SK-N-SH (cell line): ENCODE measurements at regions not wholly inside any gene's neighbourhood (a gene's known extent, or its start where the extent isn't known, plus 50 kb on each side); places are given as distances from the start of the nearest gene placed in this dataset.

ENCODE experiments used
- CTCF ChIA-PET: fragments of 300-600, 350-600 bp; formaldehyde crosslinking; extraction: SDS; loops from one replicate; lab custom pipeline; 2021; lab: Yijun Ruan, JAX
- POLR2A ChIA-PET: fragments of 350-600 bp; sonication (Branson Sonifier 250); formaldehyde crosslinking; extraction: SDS; loops from one replicate; lab custom pipeline; 2020; ENCODE audit warnings: antibody characterized with exemption, inconsistent platforms; lab: Yijun Ruan, JAX
- DNase-seq: peaks from one replicate; pipeline ENCODE4 v3.0.0; 2012
- H2AFZ ChIP-seq: fragments of 200-600 bp; sonication (generic); 2 replicates; pipeline ENCODE4 v1.8.1; 2016; ENCODE audit warnings: antibody characterized with exemption, mild to moderate bottlenecking, low read depth
- H3F3A ChIP-seq: fragments of 200-600 bp; sonication (generic); replicated peaks from 2 replicates; pipeline ENCODE3; 2016; ENCODE audit warnings: antibody characterized with exemption, mild to moderate bottlenecking; ENCODE audit not compliant: insufficient read depth
- H3K27ac ChIP-seq, 2 experiments: fragments of 200-500 bp in 1 of 2; fragments of 200-600 bp in 1 of 2; sonication (Bioruptor generic) in 1 of 2; sonication (generic), shearing (Covaris generic) in 1 of 2; 2 replicates each; pipeline versions ENCODE4 v1.5.1 to v1.6.1; 2014 to 2016; ENCODE audit warnings: low read depth in 2 of 2, inconsistent platforms in 1 of 2, low read length in 1 of 2, mild to moderate bottlenecking in 1 of 2, mixed read lengths in 1 of 2
- H3K27me3 ChIP-seq: fragments of 200-600 bp; sonication (generic), shearing (Covaris generic); 2 replicates; pipeline ENCODE4 v1.6.1; 2016; ENCODE audit warnings: mixed run types; ENCODE audit not compliant: insufficient read depth
- H3K36me3 ChIP-seq, 2 experiments: fragments of 200-500 bp in 1 of 2; fragments of 200-600 bp in 1 of 2; sonication (Bioruptor generic) in 1 of 2; sonication (generic) in 1 of 2; replicated peaks in 1 of 2; 2 replicates each; pipeline versions ENCODE3 to v1.5.1; 2014 to 2016; ENCODE audit warnings: low read length in 1 of 2, mild to moderate bottlenecking in 1 of 2; ENCODE audit not compliant: insufficient read depth in 2 of 2, control insufficient read depth in 1 of 2
- H3K4me1 ChIP-seq, 2 experiments: fragments of 200-500 bp in 1 of 2; fragments of 200-600 bp in 1 of 2; sonication (Bioruptor generic) in 1 of 2; sonication (generic), shearing (Covaris generic) in 1 of 2; 2 replicates each; pipeline versions ENCODE4 v1.5.1 to v1.6.1; 2014 to 2016; ENCODE audit warnings: low read depth in 1 of 2, low read length in 1 of 2, mixed run types in 1 of 2; ENCODE audit not compliant: insufficient read depth in 2 of 2, control insufficient read depth in 1 of 2
- H3K4me2 ChIP-seq: fragments of 200-600 bp; sonication (generic), shearing (Covaris generic); 2 replicates; pipeline ENCODE4 v1.6.1; 2017; ENCODE audit warnings: mixed run types
- H3K4me3 ChIP-seq, 2 experiments: fragments of 200-500 bp in 1 of 2; fragments of 200-600 bp in 1 of 2; sonication (Bioruptor generic) in 1 of 2; sonication (generic), shearing (Covaris generic) in 1 of 2; 2 replicates each; pipeline versions ENCODE4 v1.5.1 to v1.8.1; 2014 to 2016; ENCODE audit warnings: low read depth in 2 of 2, inconsistent platforms in 1 of 2, low read length in 1 of 2, mild to moderate bottlenecking in 1 of 2, mixed read lengths in 1 of 2, moderate library complexity in 1 of 2
- H3K79me2 ChIP-seq: fragments of 200-600 bp; sonication (generic); 2 replicates; pipeline ENCODE4 v1.8.1; 2017; ENCODE audit warnings: mild to moderate bottlenecking; ENCODE audit not compliant: insufficient read depth
- H3K9ac ChIP-seq: fragments of 200-600 bp; sonication (generic); 2 replicates; pipeline ENCODE4 v1.6.1; 2017; ENCODE audit warnings: mixed run types
- H3K9me2 ChIP-seq: fragments of 200-600 bp; sonication (generic); 2 replicates; pipeline ENCODE4 v1.6.1; 2017; ENCODE audit warnings: mixed run types
- H3K9me3 ChIP-seq: fragments of 200-600 bp; sonication (generic); 2 replicates; pipeline ENCODE4 v1.6.1; 2017; ENCODE audit warnings: mixed run types, mild to moderate bottlenecking, moderate library complexity
- H4K20me1 ChIP-seq: fragments of 200-600 bp; sonication (generic); 2 replicates; pipeline ENCODE4 v1.6.1; 2017; ENCODE audit warnings: mild to moderate bottlenecking, mixed run types; ENCODE audit not compliant: insufficient read depth
- CHD2 ChIP-seq: fragments of 150-350 bp; IDR thresholded peaks from 2 replicates; pipeline ENCODE4 v1.6.1; 2018; ENCODE audit warnings: low read length; ENCODE audit not compliant: partially characterized antibody
- CTCF ChIP-seq: fragments of 200-600 bp; sonication (generic); IDR thresholded peaks from 2 replicates; pipeline ENCODE4 v1.6.1; 2017; ENCODE audit warnings: antibody characterized with exemption, mild to moderate bottlenecking, moderate library complexity
- ELF1 ChIP-seq: IDR thresholded peaks from 2 replicates; pipeline ENCODE4 v1.4.0; 2012
- EP300 ChIP-seq, 2 experiments: IDR thresholded peaks; 2 replicates each; pipeline versions ENCODE4 v1.4.0 to v1.6.1; 2012; ENCODE audit warnings: borderline replicate concordance in 1 of 2, low read depth in 1 of 2, low read length in 1 of 2
- FOSL2 ChIP-seq: IDR thresholded peaks from 2 replicates; pipeline ENCODE4 v1.4.0; 2012; ENCODE audit warnings: low read depth, mild to moderate bottlenecking, moderate library complexity, borderline replicate concordance
- GABPA ChIP-seq: IDR thresholded peaks from 2 replicates; pipeline ENCODE4 v1.4.0; 2012; ENCODE audit warnings: low read depth, mild to moderate bottlenecking
- GATA2 ChIP-seq: sonication (generic); formaldehyde crosslinking; IDR thresholded peaks from 2 replicates; pipeline ENCODE4 v1.5.0; 2020; ENCODE audit warnings: mild to moderate bottlenecking, missing genetic modification reagents
- JUND ChIP-seq: IDR thresholded peaks from 2 replicates; pipeline ENCODE4 v1.4.0; 2012
- MAX ChIP-seq: IDR thresholded peaks from 2 replicates; pipeline ENCODE4 v1.4.0; 2012; ENCODE audit warnings: low read depth
- MXI1 ChIP-seq: IDR thresholded peaks from 2 replicates; pipeline ENCODE4 v1.6.1; 2012; ENCODE audit warnings: mild to moderate bottlenecking, low read depth, low read length, improper control_type of control experiment
- RCOR1 ChIP-seq: fragments of 150-350 bp; IDR thresholded peaks from 2 replicates; pipeline ENCODE4 v1.6.1; 2017; ENCODE audit warnings: antibody characterized with exemption, low read length
- SMC3 ChIP-seq: IDR thresholded peaks from 2 replicates; pipeline ENCODE4 v1.6.1; 2012; ENCODE audit warnings: low read depth, low read length, improper control_type of control experiment
- TCF12 ChIP-seq: IDR thresholded peaks from 2 replicates; pipeline ENCODE4 v1.4.0; 2012
- YY1 ChIP-seq: IDR thresholded peaks from 2 replicates; pipeline ENCODE4 v1.4.0; 2012; ENCODE audit warnings: low read depth, mild to moderate bottlenecking
- ZBTB33 ChIP-seq: IDR thresholded peaks from 2 replicates; pipeline ENCODE4 v1.4.0; 2012; ENCODE audit warnings: low read depth, borderline replicate concordance
- WGBS: methylation state at CpG from one replicate; pipeline ENCODE4 v1.1.6; 2017; ENCODE audit warnings: low lambda C conversion rate; 5-methylcytosine and 5-hydroxymethylcytosine counted together
- TF ChIP-seq, protein P1 (sequence below): IDR thresholded peaks from 2 replicates; pipeline ENCODE4 v1.4.0; 2012; ENCODE audit warnings: low read depth, borderline replicate concordance
- TF ChIP-seq, protein P2 (sequence below): fragments of 150-350 bp; IDR thresholded peaks from 2 replicates; pipeline ENCODE4 v1.6.1; 2016; ENCODE audit warnings: mild to moderate bottlenecking, low read depth, low read length

DNA sequence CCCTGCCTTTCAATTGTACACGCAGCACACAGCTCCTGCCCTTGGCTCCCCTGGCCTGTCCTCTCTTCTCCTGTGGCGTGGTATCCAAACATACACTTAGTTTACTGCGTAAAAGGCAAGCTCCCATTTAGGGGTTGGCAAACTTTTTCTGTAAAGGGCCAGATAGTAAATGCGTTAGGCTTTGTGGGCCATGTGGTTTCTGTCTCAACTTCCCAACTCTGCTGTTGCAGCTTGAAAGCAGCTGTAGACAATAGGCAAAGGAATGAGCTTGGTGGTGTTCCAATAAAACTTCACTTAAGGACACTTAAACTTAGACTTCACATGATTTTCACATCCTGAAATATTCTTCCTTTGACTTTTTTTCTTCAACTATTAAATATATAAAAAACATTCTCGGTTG lies 63.3 kb downstream of the RHOU start (continued):
- no peak for TF ChIP-seq MXI1
- TF ChIP-seq, protein P1, sequence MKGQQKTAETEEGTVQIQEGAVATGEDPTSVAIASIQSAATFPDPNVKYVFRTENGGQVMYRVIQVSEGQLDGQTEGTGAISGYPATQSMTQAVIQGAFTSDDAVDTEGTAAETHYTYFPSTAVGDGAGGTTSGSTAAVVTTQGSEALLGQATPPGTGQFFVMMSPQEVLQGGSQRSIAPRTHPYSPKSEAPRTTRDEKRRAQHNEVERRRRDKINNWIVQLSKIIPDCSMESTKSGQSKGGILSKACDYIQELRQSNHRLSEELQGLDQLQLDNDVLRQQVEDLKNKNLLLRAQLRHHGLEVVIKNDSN, result no peak
- no peak for TF ChIP-seq FOSL2
- TF ChIP-seq, protein P2, sequence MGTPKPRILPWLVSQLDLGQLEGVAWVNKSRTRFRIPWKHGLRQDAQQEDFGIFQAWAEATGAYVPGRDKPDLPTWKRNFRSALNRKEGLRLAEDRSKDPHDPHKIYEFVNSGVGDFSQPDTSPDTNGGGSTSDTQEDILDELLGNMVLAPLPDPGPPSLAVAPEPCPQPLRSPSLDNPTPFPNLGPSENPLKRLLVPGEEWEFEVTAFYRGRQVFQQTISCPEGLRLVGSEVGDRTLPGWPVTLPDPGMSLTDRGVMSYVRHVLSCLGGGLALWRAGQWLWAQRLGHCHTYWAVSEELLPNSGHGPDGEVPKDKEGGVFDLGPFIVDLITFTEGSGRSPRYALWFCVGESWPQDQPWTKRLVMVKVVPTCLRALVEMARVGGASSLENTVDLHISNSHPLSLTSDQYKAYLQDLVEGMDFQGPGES, result no peak

GRCh38 chr1:228799924-228800323 lies 64.6 kb downstream of the RHOU start:
- 27% methylated on average over 3 of the region's 3 CpGs for WGBS
- Histone ChIP-seq H3K9me2 (no peaks in the 10 kb centered on the region), H3K79me2 (no peaks in the 10 kb centered on the region), H3K4me3 (no peak overlapping the region), H3K4me2 (no peak overlapping the region), H3K4me1 (peaks cover 0 to 26% of the 10 kb centered on the region in 2 experiments; a peak in 2 of 4 replicates), H2AFZ (no peak overlapping the region), H3K9me3 (no peaks in the 10 kb centered on the region), H3K9ac (no peak overlapping the region), H3K27me3 (no peaks in the 10 kb centered on the region), H3K36me3 (no peaks in the 10 kb centered on the region), H3F3A (no peaks in the 10 kb centered on the region), H3K27ac (no peak overlapping the region)
- ChIA-PET POLR2A (no interaction called here), CTCF (interaction anchor here (2.0 kb wide), 1 partner anchor 101 kb away, joined by 5 read pairs; no protein-coding TSS in a partner anchor)
- TF ChIP-seq, protein P1, result no peak
- TF ChIP-seq GABPA, result no peak
- TF ChIP-seq YY1, result no peak
- no peak for TF ChIP-seq CTCF
- TF ChIP-seq, protein P2, result no peak
- no peak for TF ChIP-seq SMC3
- no peak for TF ChIP-seq RCOR1
- TF ChIP-seq FOSL2, result no peak
- TF ChIP-seq EP300 (IDR thresholded peaks at IDR 0.05; ENCODE audit: borderline replicate concordance in 1 of 2, low read depth in 1 of 2, low read length in 1 of 2), result no peak
- no peak for TF ChIP-seq GATA2 (CRISPR knock-in tag)
- no peak for TF ChIP-seq MXI1
- no peak for TF ChIP-seq MAX
- TF ChIP-seq ELF1, result no peak
- TF ChIP-seq JUND, result no peak
- TF ChIP-seq TCF12, result no peak
- no peak for TF ChIP-seq ZBTB33
- TF ChIP-seq CHD2, result no peak
- TF ChIP-seq, all 33 proteins: peak for 0
- no peaks in the 10 kb centered on the region for H4K20me1 ChIP-seq
- DNase-seq, result no peak
